Activated CD8-positive, alpha-beta memory T cell treated with anti-CD3 and anti-CD28 coated beads, Interleukin-2, amount 50 U/mL, for 48 hours (primary cell): ENCODE measurements at regions not wholly inside any gene's neighbourhood (a gene's known extent, or its start where the extent isn't known, plus 50 kb on each side); places are given as distances from the start of the nearest gene placed in this dataset.

Source experiments
- DNase-seq: peaks from one replicate; pipeline ENCODE4 v3.0.0-alpha.2; 2020

GRCh38 chr14:62599616-62600385, 445.5 kb downstream of the KCNH5 start:
- DNase-seq = no peak

- DNase-seq = no peak
These were observed 442.5 kb downstream of the KCNH5 start for GRCh38 chr14:62602712-62603111.

GRCh38 chr14:62604524-62604923, 440.7 kb downstream of the KCNH5 start:
- no peak for DNase-seq

- DNase-seq = no peak
These were observed 431.1 kb downstream of the KCNH5 start for GRCh38 chr14:62614122-62614521.

- no peak for DNase-seq
These were observed 428.6 kb downstream of the KCNH5 start for GRCh38 chr14:62616668-62617067.

- DNase-seq = no peak
These were observed 418.8 kb downstream of the KCNH5 start for GRCh38 chr14:62626416-62626815.

GRCh38 chr14:62629176-62629725, 416.0 kb downstream of the KCNH5 start:
- DNase-seq = no peak

GRCh38 chr14:62631176-62631575, 414.1 kb downstream of the KCNH5 start:
- no peak for DNase-seq

GRCh38 chr14:62632771-62633170, 412.5 kb downstream of the KCNH5 start:
- no peak for DNase-seq

GRCh38 chr14:62645649-62646048, 399.6 kb downstream of the KCNH5 start:
- DNase-seq = no peak
